MM.1S (cell line): ENCODE measurements at regions not wholly inside any gene's neighbourhood (a gene's known extent, or its start where the extent isn't known, plus 50 kb on each side); places are given as distances from the start of the nearest gene placed in this dataset.

Source experiments
- DNase-seq: peaks from one replicate; pipeline ENCODE4 v3.0.0-alpha.2; 2015
- H2AFZ ChIP-seq: fragments of 300-600 bp; sonication (generic); 2 replicates; pipeline ENCODE4 v1.6.0; 2016; ENCODE audit warnings: antibody characterized with exemption, low read length
- H3F3A ChIP-seq: fragments of 300-600 bp; sonication (generic); 2 replicates; pipeline ENCODE4 v1.6.1; 2016; ENCODE audit warnings: mild to moderate bottlenecking, antibody characterized with exemption, low read length, moderate library complexity, mixed read lengths; ENCODE audit not compliant: insufficient read depth
- H3K27ac ChIP-seq: fragments of 300-600 bp; sonication (generic); 2 replicates; pipeline ENCODE4 v1.5.1; 2016; ENCODE audit warnings: mild to moderate bottlenecking, low read length
- H3K27me3 ChIP-seq: fragments of 300-600 bp; sonication (generic); replicated peaks from 2 replicates; pipeline ENCODE4 v1.6.0; 2016; ENCODE audit warnings: low read length; ENCODE audit not compliant: insufficient read depth
- H3K36me3 ChIP-seq: fragments of 300-600 bp; sonication (generic); replicated peaks from 2 replicates; pipeline ENCODE4 v1.6.1; 2016; ENCODE audit warnings: mild to moderate bottlenecking, low read length, mixed read lengths; ENCODE audit not compliant: insufficient read depth
- H3K4me1 ChIP-seq: fragments of 300-600 bp; sonication (generic); 2 replicates; pipeline ENCODE4 v1.6.1; 2016; ENCODE audit warnings: low read length, mixed read lengths
- H3K4me2 ChIP-seq: fragments of 300-600 bp; sonication (generic); 2 replicates; pipeline ENCODE4 v1.6.0; 2016; ENCODE audit warnings: low read depth, low read length
- H3K4me3 ChIP-seq: fragments of 300-600 bp; sonication (generic); 2 replicates; pipeline ENCODE4 v1.5.1; 2016; ENCODE audit warnings: low read length, mixed read lengths
- H3K79me2 ChIP-seq: fragments of 300-600 bp; sonication (generic); 2 replicates; pipeline ENCODE4 v1.6.1; 2016; ENCODE audit warnings: mixed run types, low read length, mixed read lengths
- H3K9ac ChIP-seq: fragments of 300-600 bp; sonication (generic); 2 replicates; pipeline ENCODE4 v1.6.1; 2016; ENCODE audit warnings: low read length, mixed read lengths
- H3K9me2 ChIP-seq: fragments of 300-600 bp; sonication (generic); replicated peaks from 2 replicates; pipeline ENCODE4 v1.6.1; 2016; ENCODE audit warnings: mild to moderate bottlenecking, low read length, mixed read lengths; ENCODE audit not compliant: insufficient read depth
- H3K9me3 ChIP-seq: fragments of 300-600 bp; sonication (generic); replicated peaks from 2 replicates; pipeline ENCODE4 v1.6.1; 2016; ENCODE audit warnings: mild to moderate bottlenecking, low read length, mixed read lengths; ENCODE audit not compliant: insufficient read depth
- H4K20me1 ChIP-seq: fragments of 300-600 bp; sonication (generic); 2 replicates; pipeline ENCODE4 v1.6.1; 2016; ENCODE audit warnings: mild to moderate bottlenecking, low read length, moderate library complexity, mixed read lengths; ENCODE audit not compliant: insufficient read depth
- EZH2 ChIP-seq: fragments of 300-600 bp; sonication (generic); optimal IDR thresholded peaks from 2 replicates; pipeline ENCODE3; 2017; ENCODE audit warnings: low read depth, mild to moderate bottlenecking, antibody characterized with exemption, low read length, mixed read lengths
- EZH2phosphoT487 ChIP-seq: fragments of 300-600 bp; sonication (generic); IDR thresholded peaks from 2 replicates; pipeline ENCODE4 v1.6.1; 2018; ENCODE audit warnings: antibody characterized with exemption, low read length
- TF ChIP-seq, protein P1 (sequence below): fragments of 300-600 bp; sonication (generic); IDR thresholded peaks from 2 replicates; pipeline ENCODE4 v1.5.1; 2016; ENCODE audit warnings: antibody characterized with exemption, low read length, mixed read lengths

DNA sequence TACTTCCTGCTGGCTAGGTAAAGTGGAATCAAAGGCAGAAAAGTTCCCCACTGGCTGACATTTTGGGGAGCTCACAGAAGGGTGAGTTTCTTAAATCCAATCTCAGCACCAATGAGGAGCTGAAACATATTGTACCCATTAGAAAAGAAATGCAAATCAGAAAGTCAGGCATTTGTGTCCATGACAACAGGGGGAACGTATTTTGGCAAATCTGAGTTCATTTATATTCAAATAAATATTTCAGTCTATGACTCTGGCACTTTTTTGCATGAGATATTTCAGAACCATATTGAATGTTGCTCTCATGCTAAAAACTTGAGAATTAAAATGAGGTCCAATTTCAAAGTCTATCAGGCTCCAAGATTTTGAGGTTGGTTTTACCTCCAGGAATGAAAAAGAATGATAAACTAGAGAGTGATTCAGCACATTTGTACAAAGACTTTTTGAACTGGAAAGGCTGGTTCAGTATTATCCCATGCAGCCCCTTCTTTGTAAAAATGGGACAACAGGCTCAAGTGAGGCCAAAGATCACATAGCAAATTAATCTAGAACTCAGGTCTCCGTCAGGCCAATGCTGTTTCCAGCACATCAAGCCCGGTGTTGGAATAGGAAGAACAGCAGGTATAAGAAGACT is 202.2 kb downstream of the RRAGC start:
- no peak for DNase-seq
- TF ChIP-seq, protein P1, sequence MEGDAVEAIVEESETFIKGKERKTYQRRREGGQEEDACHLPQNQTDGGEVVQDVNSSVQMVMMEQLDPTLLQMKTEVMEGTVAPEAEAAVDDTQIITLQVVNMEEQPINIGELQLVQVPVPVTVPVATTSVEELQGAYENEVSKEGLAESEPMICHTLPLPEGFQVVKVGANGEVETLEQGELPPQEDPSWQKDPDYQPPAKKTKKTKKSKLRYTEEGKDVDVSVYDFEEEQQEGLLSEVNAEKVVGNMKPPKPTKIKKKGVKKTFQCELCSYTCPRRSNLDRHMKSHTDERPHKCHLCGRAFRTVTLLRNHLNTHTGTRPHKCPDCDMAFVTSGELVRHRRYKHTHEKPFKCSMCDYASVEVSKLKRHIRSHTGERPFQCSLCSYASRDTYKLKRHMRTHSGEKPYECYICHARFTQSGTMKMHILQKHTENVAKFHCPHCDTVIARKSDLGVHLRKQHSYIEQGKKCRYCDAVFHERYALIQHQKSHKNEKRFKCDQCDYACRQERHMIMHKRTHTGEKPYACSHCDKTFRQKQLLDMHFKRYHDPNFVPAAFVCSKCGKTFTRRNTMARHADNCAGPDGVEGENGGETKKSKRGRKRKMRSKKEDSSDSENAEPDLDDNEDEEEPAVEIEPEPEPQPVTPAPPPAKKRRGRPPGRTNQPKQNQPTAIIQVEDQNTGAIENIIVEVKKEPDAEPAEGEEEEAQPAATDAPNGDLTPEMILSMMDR = no peak
- TF ChIP-seq EZH2phosphoT487 = no peak
- no peak for TF ChIP-seq EZH2
- Histone ChIP-seq H3K27me3 (no peaks in the 10 kb centered on the region), H3K4me2 (no peak overlapping the region), H3F3A (no peaks in the 10 kb centered on the region), H2AFZ (no peak overlapping the region), H3K36me3 (no peaks in the 10 kb centered on the region), H3K9ac (no peak overlapping the region), H4K20me1 (no peaks in the 10 kb centered on the region), H3K27ac (no peak overlapping the region), H3K79me2 (no peaks in the 10 kb centered on the region), H3K9me3 (no peaks in the 10 kb centered on the region), H3K4me1 (no peaks in the 10 kb centered on the region), H3K4me3 (no peak overlapping the region), H3K9me2 (no peaks in the 10 kb centered on the region)

DNA sequence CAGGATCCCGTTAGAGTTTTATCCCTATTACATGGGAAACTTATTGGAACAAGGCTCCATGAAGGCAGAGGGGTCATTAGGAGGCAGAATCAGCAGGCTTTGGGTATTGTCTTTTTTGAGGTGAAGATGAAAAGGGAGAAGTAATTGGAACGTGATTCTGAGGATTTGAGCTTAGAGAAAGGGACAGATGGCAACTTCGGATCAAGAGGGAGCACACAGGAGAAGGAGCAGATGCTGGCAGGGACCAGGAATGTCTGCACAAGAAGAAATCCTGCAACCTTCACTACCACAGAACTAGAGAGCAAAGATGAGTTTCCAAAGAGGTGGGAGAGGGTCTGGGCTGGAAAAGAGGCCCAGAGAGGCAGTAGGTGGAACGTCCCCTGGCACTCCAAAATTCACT is 202.8 kb downstream of the RRAGC start:
- no peaks in the 10 kb centered on the region for H3K27me3 ChIP-seq
- H3K9me2 ChIP-seq = no peaks in the 10 kb centered on the region
- no peaks in the 10 kb centered on the region for H3K79me2 ChIP-seq
- DNase-seq = no peak
- H2AFZ ChIP-seq = no peak overlapping the region
- no peak overlapping the region for H3K27ac ChIP-seq
- H3K4me3 ChIP-seq = no peak overlapping the region
- no peaks in the 10 kb centered on the region for H3K36me3 ChIP-seq
- H3F3A ChIP-seq = no peaks in the 10 kb centered on the region
- H3K9me3 ChIP-seq = no peaks in the 10 kb centered on the region
- TF ChIP-seq EZH2phosphoT487 (no peak), EZH2 (no peak)
- TF ChIP-seq, protein P1 = no peak
- H4K20me1 ChIP-seq = no peaks in the 10 kb centered on the region
- no peaks in the 10 kb centered on the region for H3K4me1 ChIP-seq
- no peak overlapping the region for H3K4me2 ChIP-seq
- no peak overlapping the region for H3K9ac ChIP-seq

DNA sequence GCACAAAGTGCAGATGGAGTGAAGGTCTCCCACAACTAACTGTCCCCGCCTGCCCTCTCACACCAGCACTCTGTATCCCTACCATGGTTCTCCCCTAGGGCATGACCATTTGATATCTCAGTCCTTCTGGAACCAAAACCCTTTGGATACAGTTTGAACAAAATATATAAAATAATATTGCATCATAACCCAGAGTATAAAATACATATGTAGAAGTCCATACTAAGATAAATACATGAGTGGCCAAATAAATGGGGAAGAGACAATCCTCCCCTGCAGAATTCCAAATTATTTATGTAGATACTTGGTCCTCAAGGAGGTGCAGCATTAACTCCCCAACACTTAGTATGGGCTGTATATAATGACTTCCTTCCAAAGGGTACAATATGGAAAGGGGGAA is 207.4 kb downstream of the RRAGC start:
- H3K79me2 ChIP-seq = no peaks in the 10 kb centered on the region
- no peaks in the 10 kb centered on the region for H3K9me2 ChIP-seq
- no peaks in the 10 kb centered on the region for H3K9me3 ChIP-seq
- H2AFZ ChIP-seq = no peak overlapping the region
- no peaks in the 10 kb centered on the region for H3K27me3 ChIP-seq
- DNase-seq = no peak
- TF ChIP-seq, protein P1 = no peak
- TF ChIP-seq EZH2 = no peak
- TF ChIP-seq EZH2phosphoT487 = no peak
- H4K20me1 ChIP-seq = no peaks in the 10 kb centered on the region
- no peak overlapping the region for H3K4me3 ChIP-seq
- no peaks in the 10 kb centered on the region for H3K4me1 ChIP-seq
- no peak overlapping the region for H3K9ac ChIP-seq
- no peaks in the 10 kb centered on the region for H3F3A ChIP-seq
- no peak overlapping the region for H3K27ac ChIP-seq
- H3K4me2 ChIP-seq = no peak overlapping the region
- H3K36me3 ChIP-seq = no peaks in the 10 kb centered on the region
